ENCODE measurements at regions not wholly inside any gene's neighbourhood (a gene's known extent, or its start where the extent isn't known, plus 50 kb on each side); places are given as distances from the start of the nearest gene placed in this dataset.

GRCh38 chr13:74966814-74967424 lies 515.0 kb downstream of the TBC1D4 start:
- no peak for DNase-seq (ENCODE audit: low read depth)

GRCh38 chr13:74966275-74966674 lies 515.7 kb downstream of the TBC1D4 start:
- DNase-seq (ENCODE audit: low read depth), result no peak

GRCh38 chr13:74945637-74946036 lies 536.3 kb downstream of the TBC1D4 start:
- DNase-seq (ENCODE audit: low read depth), result no peak

- DNase-seq (ENCODE audit: low read depth), result no peak
Observed at GRCh38 chr13:74931698-74932433, 550.1 kb downstream of the TBC1D4 start.

- DNase-seq (ENCODE audit: low read depth), result peak; percentile 61
Observed at GRCh38 chr13:74930402-74931165, 551.4 kb downstream of the TBC1D4 start.

GRCh38 chr13:74929436-74929835 lies 552.5 kb downstream of the TBC1D4 start:
- peak; percentile 6 for DNase-seq (ENCODE audit: low read depth)

- DNase-seq (ENCODE audit: low read depth), result no peak
Observed at GRCh38 chr13:74927823-74928222, 554.1 kb downstream of the TBC1D4 start.

GRCh38 chr13:74922963-74923362 lies 559.0 kb downstream of the TBC1D4 start:
- no peak for DNase-seq (ENCODE audit: low read depth)

GRCh38 chr13:74921326-74921725 lies 560.6 kb downstream of the TBC1D4 start:
- DNase-seq (ENCODE audit: low read depth), result no peak

- DNase-seq (ENCODE audit: low read depth), result no peak
Observed at GRCh38 chr13:74920920-74921319, 561.0 kb downstream of the TBC1D4 start.

- DNase-seq (ENCODE audit: low read depth), result no peak
Observed at GRCh38 chr13:74920361-74920760, 561.6 kb downstream of the TBC1D4 start.

- no peak for DNase-seq (ENCODE audit: low read depth)
Observed at GRCh38 chr13:74919914-74920313, 562.1 kb downstream of the TBC1D4 start.

- no peak for DNase-seq (ENCODE audit: low read depth)
Observed at GRCh38 chr13:74912898-74913297, 569.1 kb downstream of the TBC1D4 start.

- no peak for DNase-seq (ENCODE audit: low read depth)
Observed at GRCh38 chr13:74910415-74910814, 571.6 kb downstream of the TBC1D4 start.

GRCh38 chr13:74907788-74908187 lies 574.2 kb downstream of the TBC1D4 start:
- DNase-seq (ENCODE audit: low read depth), result no peak

GRCh38 chr13:74904556-74904955 lies 577.4 kb downstream of the TBC1D4 start:
- no peak for DNase-seq (ENCODE audit: low read depth)

- DNase-seq (ENCODE audit: low read depth), result no peak
Observed at GRCh38 chr13:74895042-74895796, 586.8 kb downstream of the TBC1D4 start.

- DNase-seq (ENCODE audit: low read depth), result no peak
Observed at GRCh38 chr13:74892096-74892495, 589.9 kb downstream of the TBC1D4 start.

GRCh38 chr13:74891610-74892009 lies 590.4 kb downstream of the TBC1D4 start:
- DNase-seq (ENCODE audit: low read depth), result no peak

GRCh38 chr13:74889321-74889720 lies 592.6 kb downstream of the TBC1D4 start:
- DNase-seq (ENCODE audit: low read depth), result no peak

- no peak for DNase-seq (ENCODE audit: low read depth)
Observed at GRCh38 chr13:74886502-74886901, 595.5 kb downstream of the TBC1D4 start.

- DNase-seq (ENCODE audit: low read depth), result no peak
Observed at GRCh38 chr13:74883834-74884233, 598.1 kb downstream of the TBC1D4 start.
